Prostate gland (tissue), 2 donors: ENCODE measurements at regions not wholly inside any gene's neighbourhood (a gene's known extent, or its start where the extent isn't known, plus 50 kb on each side); places are given as distances from the start of the nearest gene placed in this dataset.

Experiments
- CTCF ChIP-seq, 4 experiments: fragments of 200-600 bp in 2 of 4; fragments of 450-650 bp in 2 of 4; sonication (generic) in 2 of 4; IDR thresholded peaks; 1 replicate in 3 of 4; 2 replicates in 1 of 4; pipeline ENCODE4 v1.5.1; 2016 to 2019; ENCODE audit warnings: antibody characterized with exemption in 4 of 4, mild to moderate bottlenecking in 2 of 4, moderate library complexity in 2 of 4
- POLR2A ChIP-seq: fragments of 450-650 bp; IDR thresholded peaks from one replicate; pipeline ENCODE4 v1.6.1; 2016; ENCODE audit warnings: antibody characterized with exemption, mild to moderate bottlenecking

- no peak for TF ChIP-seq CTCF (IDR thresholded peaks at IDR 0.05)
- no peak for TF ChIP-seq POLR2A
These were observed 299.9 kb upstream of the PLD5 start for GRCh38 chr1:242824435-242824834.
